ENCODE measurements at regions not wholly inside any gene's neighbourhood (a gene's known extent, or its start where the extent isn't known, plus 50 kb on each side); places are given as distances from the start of the nearest gene placed in this dataset.

GRCh38 chrX:115413246-115413878, 123.8 kb downstream of the LUZP4 start:
- TF ChIP-seq POLR2A (IDR thresholded peaks at IDR 0.05), result no peak
- TF ChIP-seq, protein P1, sequence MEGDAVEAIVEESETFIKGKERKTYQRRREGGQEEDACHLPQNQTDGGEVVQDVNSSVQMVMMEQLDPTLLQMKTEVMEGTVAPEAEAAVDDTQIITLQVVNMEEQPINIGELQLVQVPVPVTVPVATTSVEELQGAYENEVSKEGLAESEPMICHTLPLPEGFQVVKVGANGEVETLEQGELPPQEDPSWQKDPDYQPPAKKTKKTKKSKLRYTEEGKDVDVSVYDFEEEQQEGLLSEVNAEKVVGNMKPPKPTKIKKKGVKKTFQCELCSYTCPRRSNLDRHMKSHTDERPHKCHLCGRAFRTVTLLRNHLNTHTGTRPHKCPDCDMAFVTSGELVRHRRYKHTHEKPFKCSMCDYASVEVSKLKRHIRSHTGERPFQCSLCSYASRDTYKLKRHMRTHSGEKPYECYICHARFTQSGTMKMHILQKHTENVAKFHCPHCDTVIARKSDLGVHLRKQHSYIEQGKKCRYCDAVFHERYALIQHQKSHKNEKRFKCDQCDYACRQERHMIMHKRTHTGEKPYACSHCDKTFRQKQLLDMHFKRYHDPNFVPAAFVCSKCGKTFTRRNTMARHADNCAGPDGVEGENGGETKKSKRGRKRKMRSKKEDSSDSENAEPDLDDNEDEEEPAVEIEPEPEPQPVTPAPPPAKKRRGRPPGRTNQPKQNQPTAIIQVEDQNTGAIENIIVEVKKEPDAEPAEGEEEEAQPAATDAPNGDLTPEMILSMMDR (IDR thresholded peaks at IDR 0.05), result no peak

Data from uterus (tissue), 2 donors.